ENCODE measurements at regions not wholly inside any gene's neighbourhood (a gene's known extent, or its start where the extent isn't known, plus 50 kb on each side); places are given as distances from the start of the nearest gene placed in this dataset.

GRCh38 chr14:105836160-105836559 is 309.8 kb downstream of the TMEM121 start:
- no peak for DNase-seq

GRCh38 chr14:105836730-105837129 is 310.3 kb downstream of the TMEM121 start:
- no peak for DNase-seq

- no peak for DNase-seq
These were observed 311.1 kb downstream of the TMEM121 start for GRCh38 chr14:105837349-105838063.

DNA sequence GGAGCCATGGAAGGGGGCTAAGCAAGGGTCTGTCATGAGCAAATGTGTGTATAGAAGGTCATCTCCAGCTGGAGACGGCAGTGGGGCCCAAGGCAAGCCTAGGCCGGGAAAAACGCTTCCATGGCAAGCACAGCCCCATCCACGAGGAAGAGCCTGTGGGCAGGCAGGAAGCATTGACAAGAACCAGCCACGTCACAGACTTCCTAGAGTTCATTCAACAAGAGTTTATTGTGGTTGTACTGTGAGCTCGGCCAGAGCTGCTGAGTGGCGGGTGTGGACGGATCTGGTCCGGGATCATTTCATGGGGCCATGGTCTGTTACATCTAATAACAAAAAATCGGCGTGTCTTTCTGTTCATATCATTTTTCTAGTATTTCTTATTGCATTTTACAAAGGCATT is 311.7 kb downstream of the TMEM121 start:
- DNase-seq, result no peak

- no peak for DNase-seq
These were observed 312.4 kb downstream of the TMEM121 start for GRCh38 chr14:105838591-105839424.

GRCh38 chr14:105839425-105840265 is 313.3 kb downstream of the TMEM121 start:
- no peak for DNase-seq

- no peak for DNase-seq
These were observed 314.1 kb downstream of the TMEM121 start for GRCh38 chr14:105840266-105841021.

GRCh38 chr14:105841022-105842009 is 314.9 kb downstream of the TMEM121 start:
- no peak for DNase-seq

GRCh38 chr14:105842105-105842504 is 315.7 kb downstream of the TMEM121 start:
- peak; percentile 85 for DNase-seq

- no peak for DNase-seq
These were observed 317.2 kb downstream of the TMEM121 start for GRCh38 chr14:105843444-105844046.

DNA sequence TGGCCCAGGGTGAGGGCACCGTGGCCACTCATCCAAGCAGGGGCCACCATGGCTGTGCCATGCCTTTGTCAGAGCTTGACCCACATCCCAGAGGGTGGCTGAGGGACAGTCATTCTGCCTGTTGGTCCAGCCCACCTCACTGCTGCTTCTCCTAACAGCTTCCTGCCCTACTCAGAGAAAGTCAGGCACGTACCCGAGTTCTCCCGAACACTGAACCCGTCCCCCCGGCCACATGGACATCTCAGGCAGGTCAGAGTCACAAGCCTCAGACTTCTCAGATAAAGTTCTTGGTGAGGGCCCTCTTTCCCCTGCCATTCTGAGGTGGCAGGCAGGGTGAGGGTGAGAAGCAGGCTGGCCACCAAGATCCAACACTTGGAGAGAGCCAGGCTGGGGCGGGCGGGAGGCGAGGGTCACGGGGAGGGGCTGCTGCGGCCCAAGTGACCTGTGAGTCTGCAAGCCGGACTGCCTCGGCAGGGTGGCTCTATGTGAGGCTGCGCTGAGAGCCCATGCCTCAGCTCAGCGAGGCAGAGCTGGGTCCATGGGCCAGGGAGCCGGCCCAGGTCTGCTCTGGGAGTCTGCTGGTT is 317.8 kb downstream of the TMEM121 start:
- DNase-seq, result no peak

- no peak for DNase-seq
These were observed 318.7 kb downstream of the TMEM121 start for GRCh38 chr14:105844810-105845724.

GRCh38 chr14:105845725-105846309 is 319.4 kb downstream of the TMEM121 start:
- no peak for DNase-seq

- DNase-seq, result no peak
These were observed 319.9 kb downstream of the TMEM121 start for GRCh38 chr14:105846312-105846711.

- DNase-seq, result no peak
These were observed 321.0 kb downstream of the TMEM121 start for GRCh38 chr14:105847400-105847799.

GRCh38 chr14:105848570-105848969 is 322.2 kb downstream of the TMEM121 start:
- no peak for DNase-seq

DNA sequence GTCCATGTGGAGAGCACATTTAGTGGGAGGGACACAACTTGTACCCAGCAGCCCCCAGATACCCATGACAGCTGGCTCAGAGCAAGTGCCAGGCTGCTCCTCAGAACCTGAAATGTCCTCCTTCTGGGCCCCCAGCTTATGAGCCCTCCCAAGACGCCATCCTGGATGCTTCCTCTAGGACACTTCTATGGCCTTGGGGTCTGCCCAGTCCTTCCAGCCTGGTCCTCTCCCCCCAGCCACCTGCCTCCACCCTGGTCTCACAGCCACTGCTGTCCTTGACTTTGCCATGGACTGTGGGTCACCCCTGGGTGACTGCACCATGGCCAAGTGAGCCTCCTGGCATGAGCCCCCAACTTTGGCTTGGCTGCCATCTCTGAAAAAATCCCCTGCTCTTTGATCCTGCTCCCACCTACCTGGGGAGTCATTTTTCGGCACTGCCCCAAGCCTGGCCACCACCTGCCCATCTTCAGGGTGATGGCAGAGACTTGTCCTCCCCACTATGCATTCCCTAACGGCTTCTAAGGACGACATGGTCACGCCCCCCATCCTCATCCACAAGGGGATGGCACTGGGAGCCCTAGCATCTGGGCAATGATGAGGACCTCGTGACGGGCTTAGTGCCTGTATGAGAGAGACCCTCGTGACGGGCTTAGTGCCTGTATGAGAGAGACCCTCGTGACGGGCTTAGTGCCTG is 323.7 kb downstream of the TMEM121 start:
- DNase-seq, result no peak

Data from DMS79 treated with DMSO at 0.1 percent for 48 hours (cell line).